GM12874 (cell line): ENCODE measurements at regions not wholly inside any gene's neighbourhood (a gene's known extent, or its start where the extent isn't known, plus 50 kb on each side); places are given as distances from the start of the nearest gene placed in this dataset.

Source experiments
- CTCF ChIP-seq: IDR thresholded peaks from 2 replicates; pipeline ENCODE4 v1.5.1; 2011; ENCODE audit warnings: low read depth, mild to moderate bottlenecking, control low read depth, low read length, moderate library complexity; ENCODE audit not compliant: insufficient read depth

GRCh38 chr1:198903203-198903602, 264.4 kb downstream of the PTPRC start:
- TF ChIP-seq CTCF = no peak

- TF ChIP-seq CTCF = no peak
Observed at GRCh38 chr1:198903621-198904020, 264.8 kb downstream of the PTPRC start.

GRCh38 chr1:198904321-198904720, 265.5 kb downstream of the PTPRC start:
- TF ChIP-seq CTCF = no peak

GRCh38 chr1:198906739-198907422, 268.0 kb downstream of the PTPRC start:
- TF ChIP-seq CTCF = no peak

- no peak for TF ChIP-seq CTCF
Observed at GRCh38 chr1:198907423-198907746, 268.5 kb downstream of the PTPRC start.

- no peak for TF ChIP-seq CTCF
Observed at GRCh38 chr1:198908995-198909394, 270.2 kb downstream of the PTPRC start.

- TF ChIP-seq CTCF = no peak
Observed at GRCh38 chr1:198909973-198910372, 271.1 kb downstream of the PTPRC start.
